Panc1 (cell line): ENCODE measurements at regions not wholly inside any gene's neighbourhood (a gene's known extent, or its start where the extent isn't known, plus 50 kb on each side); places are given as distances from the start of the nearest gene placed in this dataset.

Source experiments
- POLR2AphosphoS5 ChIP-seq: IDR thresholded peaks from 2 replicates; pipeline ENCODE4 v1.6.1; 2012; ENCODE audit warnings: mild to moderate bottlenecking, low read depth, low read length, moderate library complexity
- TCF7L2 ChIP-seq: IDR thresholded peaks from 2 replicates; pipeline ENCODE4 v1.6.1; 2011; ENCODE audit warnings: mild to moderate bottlenecking, low read depth, low read length, inconsistent platforms

DNA sequence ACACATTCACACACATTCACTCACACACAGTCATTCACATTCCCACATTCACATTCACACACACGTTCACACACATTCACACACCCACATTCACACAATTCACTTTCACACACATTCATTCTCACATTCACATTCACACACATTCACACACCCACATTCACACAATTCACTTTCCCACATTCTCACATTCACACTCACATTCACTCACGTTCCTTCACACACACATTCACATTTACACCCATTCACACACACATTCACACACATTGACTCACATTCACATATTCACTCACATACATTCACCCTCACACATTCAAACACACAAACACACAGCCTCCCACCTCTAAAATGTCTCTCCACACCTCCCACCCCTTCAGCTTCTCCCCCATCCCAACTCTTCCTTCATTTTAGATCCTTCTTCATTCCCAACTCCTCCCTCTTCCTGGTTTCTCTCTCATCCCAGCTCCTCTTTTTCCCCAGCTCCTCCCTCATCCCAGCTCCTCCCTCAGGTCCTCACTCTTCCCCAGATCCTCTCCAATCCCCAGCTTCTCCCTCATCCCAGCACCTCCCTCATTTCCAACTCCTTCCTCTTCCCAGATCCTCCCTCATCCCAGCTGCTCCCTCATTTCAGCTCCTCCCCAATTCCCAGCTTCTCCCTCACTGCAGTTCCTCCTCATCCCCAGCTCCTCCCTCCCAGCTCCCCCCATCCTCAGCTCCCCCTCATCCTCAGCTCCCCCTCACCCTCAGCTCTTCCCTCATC, 111.0 kb downstream of the FAM53A start:
- TF ChIP-seq TCF7L2 (no peak), POLR2AphosphoS5 (no peak)
